GM06990 (cell line): ENCODE measurements at regions not wholly inside any gene's neighbourhood (a gene's known extent, or its start where the extent isn't known, plus 50 kb on each side); places are given as distances from the start of the nearest gene placed in this dataset.

Experiments
- DNase-seq: peaks from one replicate; pipeline ENCODE4 v3.0.0-alpha.2; 2011; ENCODE audit not compliant: insufficient read length; ENCODE audit errors: extremely low read depth
- H3K27me3 ChIP-seq: replicated peaks from 2 replicates; pipeline ENCODE4 v1.6.0; 2011; ENCODE audit warnings: low read length; ENCODE audit not compliant: control insufficient read depth, insufficient read depth
- H3K36me3 ChIP-seq: 2 replicates; pipeline ENCODE4 v1.5.1; 2011; ENCODE audit warnings: low read length; ENCODE audit not compliant: control insufficient read depth, insufficient read depth
- H3K4me3 ChIP-seq: replicated peaks from 2 replicates; pipeline ENCODE4 v1.5.1; 2011; ENCODE audit warnings: low read depth, mild to moderate bottlenecking, control low read depth, low read length
- TF ChIP-seq, protein P1 (sequence below): IDR thresholded peaks from 2 replicates; pipeline ENCODE4 v1.5.1; 2011; ENCODE audit warnings: low read length, control low read depth, mild to moderate bottlenecking, inconsistent platforms; ENCODE audit not compliant: insufficient read depth, poor library complexity, severe bottlenecking

DNA sequence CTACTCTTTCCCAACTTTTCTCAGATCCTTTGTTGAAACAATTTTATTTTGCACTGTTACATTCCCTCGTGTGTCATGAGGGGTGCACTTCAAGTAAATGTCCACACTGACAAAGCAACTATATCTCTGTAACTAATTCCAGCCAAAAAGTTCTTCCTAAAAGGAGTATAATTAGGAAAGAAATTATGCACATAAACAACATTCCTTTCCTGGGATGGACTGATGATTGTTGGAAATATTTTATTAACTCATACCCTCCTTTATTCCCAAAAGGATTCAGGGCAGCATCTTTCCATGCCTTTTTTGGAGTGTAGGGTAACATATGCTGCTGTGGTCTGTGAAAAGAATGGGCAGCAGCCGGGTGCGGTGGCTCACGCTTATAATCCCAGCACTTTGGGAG lies 426.1 kb upstream of the THBS1 start:
- Histone ChIP-seq H3K27me3 (no peaks in the 10 kb centered on the region), H3K4me3 (no peak overlapping the region), H3K36me3 (no peaks in the 10 kb centered on the region)
- DNase-seq: no peak
- TF ChIP-seq, protein P1, sequence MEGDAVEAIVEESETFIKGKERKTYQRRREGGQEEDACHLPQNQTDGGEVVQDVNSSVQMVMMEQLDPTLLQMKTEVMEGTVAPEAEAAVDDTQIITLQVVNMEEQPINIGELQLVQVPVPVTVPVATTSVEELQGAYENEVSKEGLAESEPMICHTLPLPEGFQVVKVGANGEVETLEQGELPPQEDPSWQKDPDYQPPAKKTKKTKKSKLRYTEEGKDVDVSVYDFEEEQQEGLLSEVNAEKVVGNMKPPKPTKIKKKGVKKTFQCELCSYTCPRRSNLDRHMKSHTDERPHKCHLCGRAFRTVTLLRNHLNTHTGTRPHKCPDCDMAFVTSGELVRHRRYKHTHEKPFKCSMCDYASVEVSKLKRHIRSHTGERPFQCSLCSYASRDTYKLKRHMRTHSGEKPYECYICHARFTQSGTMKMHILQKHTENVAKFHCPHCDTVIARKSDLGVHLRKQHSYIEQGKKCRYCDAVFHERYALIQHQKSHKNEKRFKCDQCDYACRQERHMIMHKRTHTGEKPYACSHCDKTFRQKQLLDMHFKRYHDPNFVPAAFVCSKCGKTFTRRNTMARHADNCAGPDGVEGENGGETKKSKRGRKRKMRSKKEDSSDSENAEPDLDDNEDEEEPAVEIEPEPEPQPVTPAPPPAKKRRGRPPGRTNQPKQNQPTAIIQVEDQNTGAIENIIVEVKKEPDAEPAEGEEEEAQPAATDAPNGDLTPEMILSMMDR: no peak

GRCh38 chr15:39156166-39156565 lies 424.7 kb upstream of the THBS1 start:
- no peaks in the 10 kb centered on the region for H3K36me3 ChIP-seq
- H3K27me3 ChIP-seq: no peaks in the 10 kb centered on the region
- TF ChIP-seq, protein P1: no peak
- H3K4me3 ChIP-seq: no peak overlapping the region
- no peak for DNase-seq

DNA sequence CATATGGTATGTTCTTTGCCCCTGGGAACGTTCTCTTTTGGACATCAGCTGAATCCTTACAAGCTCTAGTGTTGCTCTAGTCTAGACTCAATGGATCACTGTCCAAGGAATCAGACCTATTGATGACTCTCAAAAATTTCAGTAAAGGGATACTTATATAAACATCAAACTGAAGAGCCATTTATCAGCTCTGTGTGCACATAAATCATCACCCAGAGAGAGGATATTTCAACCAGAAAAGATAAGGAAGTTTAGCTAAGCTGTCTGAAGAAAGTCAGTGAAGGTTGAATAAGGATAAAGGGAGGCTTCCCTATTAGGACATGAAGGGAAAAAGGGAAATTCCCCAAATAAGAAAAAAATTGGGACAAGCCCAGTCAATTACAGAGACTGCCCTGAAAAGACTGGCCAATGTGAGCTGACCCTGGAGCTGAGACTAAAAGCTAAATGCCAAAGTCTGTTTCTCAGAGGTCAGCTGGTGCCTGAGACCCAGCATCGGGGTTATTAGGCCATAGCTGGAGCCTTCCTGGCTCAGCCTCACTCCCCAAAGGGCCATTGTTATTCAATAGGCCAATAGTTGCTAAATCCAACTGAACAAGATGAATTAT lies 424.1 kb upstream of the THBS1 start:
- H3K36me3 ChIP-seq: no peaks in the 10 kb centered on the region
- TF ChIP-seq, protein P1: no peak
- no peak overlapping the region for H3K4me3 ChIP-seq
- H3K27me3 ChIP-seq: no peaks in the 10 kb centered on the region
- no peak for DNase-seq

GRCh38 chr15:39157882-39158281 lies 423.0 kb upstream of the THBS1 start:
- Histone ChIP-seq H3K27me3 (no peaks in the 10 kb centered on the region), H3K36me3 (no peaks in the 10 kb centered on the region), H3K4me3 (no peak overlapping the region)
- TF ChIP-seq, protein P1: no peak
- no peak for DNase-seq

DNA sequence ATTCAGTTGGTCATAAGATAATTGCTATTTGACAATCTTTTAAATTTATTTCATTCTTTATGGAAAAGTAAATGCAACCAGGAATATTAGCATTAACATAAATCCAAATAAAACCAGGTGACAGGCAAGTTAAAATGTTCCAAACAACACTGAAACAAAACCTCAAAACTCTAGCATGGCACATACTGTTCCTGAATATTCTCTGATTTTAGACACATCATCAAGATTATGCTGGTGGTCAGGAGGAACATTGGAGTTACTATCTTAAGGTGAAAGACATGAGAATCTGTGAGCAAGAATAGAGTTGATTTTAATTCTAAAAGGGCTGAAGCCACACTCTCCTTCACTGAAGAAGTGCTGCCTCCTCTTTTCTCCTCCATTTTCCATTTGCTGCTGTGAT lies 421.0 kb upstream of the THBS1 start:
- TF ChIP-seq, protein P1: no peak
- Histone ChIP-seq H3K4me3 (no peak overlapping the region), H3K27me3 (no peaks in the 10 kb centered on the region), H3K36me3 (no peaks in the 10 kb centered on the region)
- no peak for DNase-seq

DNA sequence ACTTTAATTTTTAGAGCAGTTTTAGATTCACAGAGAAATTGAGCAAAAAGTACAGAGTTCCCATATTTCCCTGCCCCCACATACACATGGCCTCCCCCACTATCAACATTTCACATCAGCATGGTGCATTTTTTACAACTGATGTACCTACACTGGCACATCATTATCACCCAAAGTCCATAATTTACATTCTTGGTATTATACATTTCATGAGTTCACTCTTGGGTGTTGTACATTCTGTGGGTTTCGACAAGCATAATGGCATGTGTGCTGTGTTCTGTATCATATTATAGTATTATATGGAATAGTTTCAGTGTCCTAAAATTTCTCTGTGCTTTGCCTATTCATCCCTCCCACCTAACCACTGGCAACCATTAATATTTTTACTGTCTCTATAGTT lies 419.8 kb upstream of the THBS1 start:
- Histone ChIP-seq H3K27me3 (no peaks in the 10 kb centered on the region), H3K4me3 (no peak overlapping the region), H3K36me3 (no peaks in the 10 kb centered on the region)
- TF ChIP-seq, protein P1: no peak
- no peak for DNase-seq
